DMS 273 (cell line): ENCODE measurements at regions not wholly inside any gene's neighbourhood (a gene's known extent, or its start where the extent isn't known, plus 50 kb on each side); places are given as distances from the start of the nearest gene placed in this dataset.
A peak's percentile ranks its signal among the peaks of the same experiment; 100 is the strongest.

Source experiments
- DNase-seq: peaks from one replicate; lab custom pipeline; 2025; ENCODE audit not compliant: unreplicated experiment; lab: John Stamatoyannopoulos, UW

DNA sequence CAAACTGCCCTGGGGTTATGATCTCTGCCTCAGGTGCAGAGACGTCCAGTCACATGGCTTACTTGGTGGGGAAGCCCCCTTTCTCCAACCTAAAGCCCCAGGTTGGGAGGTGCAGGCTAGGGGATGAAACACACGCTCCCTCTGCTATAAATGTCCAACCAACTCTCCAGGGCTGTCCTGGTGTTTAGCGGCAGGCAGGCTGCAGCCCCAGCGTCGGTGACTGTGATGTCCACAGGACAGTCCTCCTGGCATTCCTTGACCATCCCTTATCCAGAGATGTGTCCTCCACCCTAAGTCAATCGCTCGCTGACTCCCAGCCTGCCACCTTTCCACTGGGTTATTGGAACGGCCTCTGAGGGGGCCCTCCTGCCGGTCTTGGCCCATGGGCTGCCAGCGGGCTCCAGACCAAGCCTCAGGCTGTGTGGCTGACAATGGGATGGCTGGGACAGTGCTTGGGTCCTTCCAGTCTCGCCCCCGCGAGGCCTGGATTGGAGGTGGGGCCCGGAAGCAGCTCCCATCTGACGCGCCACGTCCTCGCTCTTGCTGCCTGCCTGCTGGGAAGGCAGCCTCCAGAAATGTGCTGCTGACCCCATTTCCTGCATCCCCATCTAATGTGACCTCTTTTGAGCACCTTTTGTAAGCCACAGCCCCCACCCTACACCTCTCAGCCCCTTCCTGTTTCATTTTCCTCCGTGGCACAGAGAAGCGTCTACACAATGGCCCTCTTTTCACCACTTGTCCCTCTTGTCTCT lies 60.8 kb upstream of the ADRA2C start:
- DNase-seq, result no peak

DNA sequence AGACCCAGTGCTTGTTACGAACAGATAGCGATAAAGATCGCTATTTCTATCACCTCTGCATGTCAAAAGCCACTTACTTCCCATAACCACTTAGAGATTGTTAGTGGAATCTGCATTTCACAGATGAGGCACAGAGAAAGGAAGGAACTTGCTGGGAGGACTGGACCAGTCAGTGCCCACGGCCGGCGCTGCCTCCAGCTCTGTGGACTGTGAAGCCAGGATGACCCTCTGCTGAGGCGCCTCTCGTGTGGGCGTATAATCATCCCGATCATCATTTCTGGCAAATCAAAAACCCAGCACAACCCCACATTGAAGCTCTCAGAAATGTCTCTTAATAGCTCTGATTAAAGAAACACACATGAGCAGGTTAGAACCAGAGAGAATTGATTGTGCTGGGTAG lies 61.5 kb upstream of the ADRA2C start:
- no peak for DNase-seq

DNA sequence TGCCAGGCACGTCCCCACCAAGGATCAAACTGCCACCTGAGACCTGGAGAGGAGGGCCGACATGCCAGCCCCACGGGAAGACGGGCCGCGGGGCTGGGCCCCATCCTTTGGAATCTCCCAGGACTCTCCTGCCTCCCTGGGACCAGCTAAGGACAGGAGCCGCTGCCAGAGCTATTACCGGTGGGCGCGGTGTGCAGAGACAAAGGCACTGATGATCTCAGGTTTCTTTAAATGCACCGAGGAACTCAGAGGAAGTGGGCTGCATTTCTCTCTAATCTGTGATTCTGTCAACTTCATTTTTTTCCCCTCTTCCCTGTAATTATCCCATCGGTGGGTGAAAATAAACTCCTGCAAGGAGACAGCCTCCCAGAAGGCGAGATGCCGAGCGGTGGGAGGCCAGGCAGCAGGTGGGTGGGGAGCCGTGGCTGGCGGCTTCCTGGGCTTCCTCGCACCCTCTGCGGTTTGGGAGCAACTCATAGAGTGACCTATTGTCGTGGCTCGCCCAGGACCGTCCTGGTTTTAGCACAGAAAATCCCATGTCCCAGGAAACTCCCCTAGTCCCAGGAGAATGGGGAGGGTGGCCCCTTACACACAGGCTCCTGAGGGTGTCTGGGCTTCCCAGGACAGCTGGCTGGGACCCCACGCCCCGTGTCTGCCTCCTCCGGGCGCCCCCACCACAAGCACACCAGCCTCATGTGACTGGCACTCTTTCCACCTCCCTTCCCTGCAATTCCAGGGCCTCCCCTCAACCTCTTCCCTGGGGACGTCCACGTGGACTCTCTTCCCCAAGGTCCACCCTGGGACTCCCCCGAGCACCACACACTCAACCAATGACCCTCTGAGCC lies 62.3 kb upstream of the ADRA2C start:
- DNase-seq, result peak; percentile 19

GRCh38 chr4:3703343-3703676 lies 62.9 kb upstream of the ADRA2C start:
- no peak for DNase-seq

DNA sequence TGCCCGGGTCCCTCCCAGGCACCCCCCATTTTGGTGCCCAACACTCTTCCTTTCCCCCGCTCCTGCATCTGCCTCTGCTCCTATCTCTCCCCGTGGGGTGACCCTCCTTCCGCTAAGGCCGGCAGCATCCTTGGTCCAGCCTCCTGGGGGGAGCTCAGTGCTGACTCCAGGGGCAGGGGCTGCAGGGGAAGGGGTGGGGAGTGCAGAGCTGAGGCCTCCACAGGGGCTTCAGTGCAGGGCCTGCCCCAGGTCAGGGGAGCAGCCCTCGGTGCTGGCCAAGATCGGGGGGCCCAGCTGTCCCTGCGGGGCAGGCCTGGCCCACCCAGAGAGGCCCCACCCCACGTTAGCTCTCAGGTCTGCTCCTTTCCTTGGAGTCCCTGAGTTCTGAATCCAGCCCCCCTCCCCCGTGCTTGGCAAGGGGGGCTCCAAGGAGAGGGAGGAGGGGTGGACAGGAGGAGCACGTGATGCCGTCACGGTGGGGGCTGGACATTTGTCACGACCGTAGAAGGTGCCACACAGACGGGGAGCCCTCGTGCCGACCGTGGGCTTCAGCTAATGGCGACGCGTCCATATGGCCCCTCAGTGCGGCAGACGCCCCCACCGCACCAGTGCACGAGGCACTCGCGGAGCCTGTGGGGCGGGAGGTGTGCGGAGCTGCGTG lies 63.5 kb upstream of the ADRA2C start:
- no peak for DNase-seq

DNA sequence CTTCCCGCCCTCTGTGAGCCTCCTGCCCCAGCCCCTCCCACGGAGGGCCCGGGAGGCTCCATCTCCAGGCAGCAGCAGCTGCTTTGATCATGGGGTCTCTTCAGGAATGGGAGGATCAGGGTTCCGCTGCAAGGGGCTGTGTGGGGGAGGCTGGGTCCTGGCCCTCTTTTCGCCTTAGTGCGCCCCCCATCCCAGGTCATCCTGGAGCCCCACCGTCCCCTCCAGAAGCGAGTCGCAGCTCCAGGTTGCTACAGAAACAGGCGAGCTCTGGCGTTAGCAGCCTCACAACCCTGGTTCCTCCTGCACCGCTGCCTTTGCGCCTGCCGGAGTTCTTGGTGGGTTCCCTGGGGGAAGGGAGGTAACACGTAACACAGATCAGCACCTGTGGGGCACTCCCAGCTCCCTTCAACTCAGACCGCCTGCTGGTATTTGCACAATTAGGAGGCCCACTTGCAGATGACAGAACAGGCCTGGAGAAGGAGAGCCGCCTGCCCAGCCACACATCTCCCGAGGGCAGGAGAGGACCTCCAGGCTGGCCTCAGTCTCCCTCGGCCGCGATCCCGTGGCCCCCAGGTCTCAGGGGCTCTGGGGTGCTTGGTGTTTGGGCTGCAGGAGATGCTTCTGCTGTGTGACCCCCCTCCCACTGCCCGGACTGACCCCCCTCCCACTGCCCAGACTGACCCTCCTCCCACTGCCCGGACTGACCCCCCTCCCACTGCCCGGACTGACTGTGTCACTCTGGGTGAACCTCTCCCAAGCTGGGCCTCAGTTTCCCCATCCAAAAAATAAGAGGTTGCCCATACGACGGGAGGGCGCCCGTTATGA lies 64.2 kb upstream of the ADRA2C start:
- DNase-seq, result no peak

- no peak for DNase-seq
Measured at GRCh38 chr4:3701271-3701734, 64.9 kb upstream of the ADRA2C start.

DNA sequence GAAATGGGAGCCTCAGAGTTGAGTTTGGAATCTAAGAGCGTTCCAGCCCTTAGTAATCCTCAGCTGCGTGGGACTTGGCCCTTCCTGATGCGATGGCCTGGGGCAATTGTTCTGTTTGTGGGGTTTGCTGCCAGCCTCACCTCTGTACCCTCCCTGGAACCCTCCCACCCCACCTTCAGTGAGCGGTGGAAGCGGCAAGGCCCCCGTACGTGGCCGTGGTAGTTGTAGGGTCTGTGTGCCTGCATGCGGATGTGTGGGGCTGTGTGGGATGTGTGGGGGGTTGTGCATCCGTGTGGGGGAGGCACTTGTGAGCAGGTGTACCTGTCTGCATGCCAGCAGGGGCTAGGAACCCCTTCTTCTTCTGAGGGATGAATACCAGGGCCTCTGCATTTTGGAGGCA lies 65.4 kb upstream of the ADRA2C start:
- no peak for DNase-seq

GRCh38 chr4:3700223-3700622 lies 66.0 kb upstream of the ADRA2C start:
- DNase-seq, result no peak

GRCh38 chr4:3699678-3700077 lies 66.5 kb upstream of the ADRA2C start:
- no peak for DNase-seq

GRCh38 chr4:3699261-3699660 lies 66.9 kb upstream of the ADRA2C start:
- no peak for DNase-seq

DNA sequence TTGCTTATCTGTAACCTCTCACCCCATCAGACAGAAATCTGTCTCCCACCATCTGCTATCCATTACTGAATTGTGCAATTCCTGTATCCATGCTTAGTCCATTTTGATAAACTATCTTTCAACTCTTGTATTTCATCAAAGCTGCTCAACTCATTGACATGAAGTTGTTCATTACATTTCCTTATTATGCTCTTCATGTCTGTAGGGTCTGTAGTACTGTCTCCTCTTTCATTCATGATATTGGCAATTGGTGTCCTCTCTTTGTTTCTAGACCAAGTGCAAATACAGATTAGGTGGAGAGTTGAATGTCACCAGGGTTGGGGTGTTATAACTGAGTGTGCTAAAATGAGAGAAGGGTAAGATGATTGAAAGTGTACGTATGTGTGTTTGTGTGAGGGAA lies 69.2 kb upstream of the ADRA2C start:
- DNase-seq, result no peak

- no peak for DNase-seq
Measured at GRCh38 chr4:3690551-3691152, 75.5 kb upstream of the ADRA2C start.

DNA sequence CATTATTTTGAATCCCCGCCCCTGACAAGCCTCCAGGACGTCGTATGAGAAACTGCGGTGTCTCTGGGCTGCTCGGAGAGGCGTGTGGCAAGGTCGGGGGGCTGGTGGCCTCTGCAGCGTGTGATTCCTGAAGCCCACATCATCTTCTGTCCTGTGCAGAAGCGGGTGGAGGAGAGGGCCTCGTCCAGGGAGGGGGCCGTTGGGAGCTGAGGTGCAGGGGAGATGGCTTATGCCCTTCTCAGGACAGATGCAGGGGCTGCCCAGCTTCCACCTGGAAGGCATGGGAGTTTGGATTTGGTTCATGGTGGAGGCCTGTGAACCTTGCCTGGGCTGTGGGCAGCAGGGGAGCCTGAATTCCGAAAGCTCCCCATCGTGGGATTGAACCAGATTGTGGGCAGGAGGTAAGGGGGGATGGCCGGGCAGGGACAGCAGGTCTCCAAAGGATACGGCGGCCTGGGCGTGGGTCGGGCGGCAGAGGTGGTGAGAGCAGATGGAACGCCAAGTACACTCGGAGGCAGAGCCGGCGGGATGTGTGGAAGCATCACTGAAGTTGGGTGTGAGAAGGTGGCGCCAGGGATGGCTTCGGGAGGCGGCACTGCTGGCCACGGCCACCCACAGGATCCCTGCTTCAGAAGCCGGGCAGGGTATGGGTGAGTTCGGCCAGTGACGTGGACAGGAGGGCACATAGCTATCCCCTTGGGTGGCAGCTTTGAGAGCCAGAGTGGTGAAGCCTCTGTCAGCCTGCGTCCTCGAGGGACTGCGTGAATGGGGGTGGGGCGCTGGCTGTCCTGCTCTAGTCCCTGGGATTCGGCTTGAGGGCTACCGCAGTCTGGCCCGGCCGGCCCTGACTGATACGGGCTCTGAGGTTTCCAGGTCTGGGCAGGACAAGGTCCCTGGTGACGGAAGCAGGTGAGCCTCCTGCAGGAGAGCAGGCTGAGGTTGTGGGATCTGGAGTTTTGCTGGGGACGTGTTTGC lies 76.3 kb upstream of the ADRA2C start:
- DNase-seq, result no peak

GRCh38 chr4:3689006-3689405 lies 77.2 kb upstream of the ADRA2C start:
- DNase-seq, result no peak

DNA sequence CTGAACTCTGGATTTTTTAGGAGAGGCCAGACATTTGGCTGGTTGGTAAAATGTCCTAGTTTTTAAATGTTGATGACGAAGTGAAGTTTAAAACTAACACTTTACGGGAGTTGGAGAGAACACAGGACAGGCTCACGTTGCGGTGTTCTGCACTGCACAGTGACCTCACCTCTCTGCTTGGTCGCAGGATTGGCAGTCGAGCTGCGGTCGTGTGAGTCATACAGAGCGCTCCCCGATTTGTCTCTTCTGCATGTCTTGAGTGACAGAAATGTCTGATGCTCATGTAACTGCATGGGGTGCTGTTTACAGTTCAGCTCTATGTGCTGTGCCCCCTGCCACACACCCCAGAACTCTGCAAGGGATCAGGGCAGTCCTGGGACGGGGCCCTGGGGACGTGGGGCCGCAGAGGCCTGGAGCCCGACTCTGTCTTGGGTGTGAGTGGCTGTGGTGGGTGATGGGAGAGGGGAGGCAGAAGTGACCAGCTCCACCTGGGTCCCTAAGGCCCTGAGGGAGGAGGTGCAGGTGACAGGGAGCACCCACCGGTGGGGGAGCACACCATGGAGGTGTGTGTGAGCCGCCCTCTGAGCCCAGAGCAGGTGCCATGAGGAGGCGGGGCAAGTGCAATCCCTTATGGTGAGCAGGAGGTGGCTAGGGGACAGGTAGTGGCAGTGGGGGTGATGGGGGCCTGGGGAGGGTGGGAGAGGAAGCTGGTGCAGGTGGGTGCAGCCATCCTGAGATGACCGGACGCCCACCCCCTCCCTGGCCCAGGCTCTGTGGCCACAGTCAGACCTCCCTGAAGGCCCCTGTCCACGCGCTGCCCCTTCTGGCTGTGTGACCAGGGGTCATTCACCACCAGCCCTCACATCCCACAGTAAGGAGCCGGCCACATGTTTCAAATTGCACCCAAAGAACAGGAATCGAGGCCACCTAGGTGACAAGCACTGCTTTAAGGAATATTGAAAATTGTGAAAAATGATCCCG lies 77.9 kb upstream of the ADRA2C start:
- DNase-seq, result no peak

- DNase-seq, result no peak
Measured at GRCh38 chr4:3687538-3687937, 78.6 kb upstream of the ADRA2C start.

DNA sequence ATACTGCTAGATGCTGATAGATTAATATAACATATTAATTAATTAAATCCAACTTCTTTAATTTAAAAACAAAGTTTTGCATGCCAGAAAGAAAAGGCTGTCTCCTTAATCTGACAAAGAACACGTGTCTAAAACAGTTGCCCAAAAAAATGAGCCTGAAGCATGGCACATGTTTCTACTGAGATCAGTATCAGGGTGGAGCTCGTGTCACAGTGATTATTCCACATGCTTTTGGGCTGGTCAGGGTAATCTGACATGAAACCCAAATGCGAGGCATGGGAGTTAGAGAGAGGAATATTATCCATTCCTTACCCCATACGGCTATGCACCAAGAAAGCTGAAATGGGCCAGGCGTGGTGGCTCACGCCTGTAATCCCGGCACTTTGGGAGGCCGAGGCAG lies 79.4 kb upstream of the ADRA2C start:
- no peak for DNase-seq
